ENCODE measurements at regions not wholly inside any gene's neighbourhood (a gene's known extent, or its start where the extent isn't known, plus 50 kb on each side); places are given as distances from the start of the nearest gene placed in this dataset.

GRCh38 chr13:29994911-29995595 lies 144.6 kb upstream of the UBL3 start:
- Mint-ChIP-seq H3K4me3 (no peak overlapping the region), H3K4me1 (ENCODE audit: low read depth) (no peaks in the 10 kb centered on the region), H3K27me3 (no peaks in the 10 kb centered on the region), H3K27ac (no peak overlapping the region), H3K36me3 (ENCODE audit: low read depth) (no peaks in the 10 kb centered on the region), H3K9me3 (no peaks in the 10 kb centered on the region)
- Histone ChIP-seq H3K9me3 (ENCODE audit: control insufficient read depth in 1 of 2, insufficient read depth in 1 of 2, low read length in 2 of 2) (no peaks in the 10 kb centered on the region), H3K36me3 (ENCODE audit: insufficient read depth, low read length) (no peaks in the 10 kb centered on the region), H3K4me1 (ENCODE audit: insufficient read depth, low read length) (no peaks in the 10 kb centered on the region), H3K27me3 (ENCODE audit: control insufficient read depth in 1 of 2, insufficient read depth in 2 of 2, low read length in 2 of 2) (no peaks in the 10 kb centered on the region), H3K4me3 (ENCODE audit: low read length) (no peak overlapping the region), H3K27ac (ENCODE audit: low read depth in 1 of 2, low read length in 2 of 2) (no peak overlapping the region)
- TF ChIP-seq CTCF (IDR thresholded peaks at IDR 0.05) = no peak
- ChIA-PET POLR2A (no interaction called here), CTCF (no interaction called here)
- ATAC-seq (ENCODE audit: poor library complexity) = no peak
- intact Hi-C loops (cut with DNase I, micrococcal nuclease) = no loop called here
- DNase-seq = no peak

- Mint-ChIP-seq H3K4me1 (ENCODE audit: low read depth) (no peaks in the 10 kb centered on the region), H3K27ac (no peak overlapping the region), H3K36me3 (ENCODE audit: low read depth) (no peaks in the 10 kb centered on the region), H3K9me3 (no peaks in the 10 kb centered on the region), H3K4me3 (no peak overlapping the region), H3K27me3 (no peaks in the 10 kb centered on the region)
- TF ChIP-seq CTCF (IDR thresholded peaks at IDR 0.05) = no peak
- H3K27me3 ChIP-seq (ENCODE audit: control insufficient read depth in 1 of 2, insufficient read depth in 2 of 2, low read length in 2 of 2) = no peaks in the 10 kb centered on the region
- H3K4me3 ChIP-seq (ENCODE audit: low read length) = no peak overlapping the region
- intact Hi-C loops (cut with DNase I, micrococcal nuclease) = no loop called here
- ATAC-seq (ENCODE audit: poor library complexity) = no peak
- no peaks in the 10 kb centered on the region for H3K36me3 ChIP-seq (ENCODE audit: insufficient read depth, low read length)
- H3K27ac ChIP-seq (ENCODE audit: low read depth in 1 of 2, low read length in 2 of 2) = no peak overlapping the region
- DNase-seq = no peak
- ChIA-PET CTCF (interaction anchor here (0.6 kb wide), 1 partner anchor 121 kb away, joined by 3 read pairs; no protein-coding TSS in a partner anchor), POLR2A (interaction anchor here (0.6 kb wide), 1 partner anchor 215 kb away, joined by 3 read pairs; no protein-coding TSS in a partner anchor)
- peaks cover 0 to 5% of the 10 kb centered on the region in 2 experiments for H3K9me3 ChIP-seq (ENCODE audit: control insufficient read depth in 1 of 2, insufficient read depth in 1 of 2, low read length in 2 of 2)
- H3K4me1 ChIP-seq (ENCODE audit: insufficient read depth, low read length) = no peaks in the 10 kb centered on the region
Measured at GRCh38 chr13:29993716-29994488, 143.5 kb upstream of the UBL3 start.

- Histone ChIP-seq H3K27ac (ENCODE audit: low read depth in 1 of 2, low read length in 2 of 2) (no peak overlapping the region), H3K27me3 (ENCODE audit: control insufficient read depth in 1 of 2, insufficient read depth in 2 of 2, low read length in 2 of 2) (no peaks in the 10 kb centered on the region), H3K4me3 (ENCODE audit: low read length) (no peak overlapping the region), H3K4me1 (ENCODE audit: insufficient read depth, low read length) (no peaks in the 10 kb centered on the region), H3K9me3 (ENCODE audit: control insufficient read depth in 1 of 2, insufficient read depth in 1 of 2, low read length in 2 of 2) (peaks cover 0 to 12% of the 10 kb centered on the region in 2 experiments), H3K36me3 (ENCODE audit: insufficient read depth, low read length) (no peaks in the 10 kb centered on the region)
- Mint-ChIP-seq H3K9me3 (no peaks in the 10 kb centered on the region), H3K27me3 (no peaks in the 10 kb centered on the region), H3K4me1 (ENCODE audit: low read depth) (no peaks in the 10 kb centered on the region), H3K36me3 (ENCODE audit: low read depth) (no peaks in the 10 kb centered on the region), H3K27ac (no peak overlapping the region), H3K4me3 (no peak overlapping the region)
- CTCF ChIA-PET = interaction anchor here (0.6 kb wide), 1 partner anchor 121 kb away, joined by 3 read pairs; no protein-coding TSS in a partner anchor
- no peak for TF ChIP-seq CTCF (IDR thresholded peaks at IDR 0.05)
- DNase-seq (no peak), ATAC-seq (ENCODE audit: poor library complexity) (no peak)
- intact Hi-C loops (cut with DNase I, micrococcal nuclease) = no loop called here
- POLR2A ChIA-PET = interaction anchor here (0.6 kb wide), 1 partner anchor 214 kb away, joined by 3 read pairs; no protein-coding TSS in a partner anchor
Measured at GRCh38 chr13:29993196-29993595, 142.8 kb upstream of the UBL3 start.
